IMR-90 (cell line): ENCODE measurements at regions not wholly inside any gene's neighbourhood (a gene's known extent, or its start where the extent isn't known, plus 50 kb on each side); places are given as distances from the start of the nearest gene placed in this dataset.

Experiments used
- ATAC-seq: fragments of 200-7000 bp; cut with Tn5 transposase; 2 replicates; pipeline ENCODE4 v1.9.1; 2020; ENCODE audit warnings: low read depth, mild to moderate bottlenecking, moderate library complexity
- BruUV-seq: library from RNA; stranded (reverse); fragments of 400-500 nt; replicated peaks from 2 replicates; lab custom pipeline; 2021; lab: Mats Ljungman, UMichigan
- CTCF ChIA-PET: fragments of 300-600 bp; formaldehyde crosslinking; extraction: SDS; loops from one replicate; lab custom pipeline; 2021; ENCODE audit warnings: antibody characterized with exemption; lab: Yijun Ruan, JAX
- POLR2A ChIA-PET: fragments of 300-600 bp; sonication (Branson Sonifier 250); formaldehyde crosslinking; loops from one replicate; lab custom pipeline; 2022; ENCODE audit warnings: antibody characterized with exemption; ENCODE audit not compliant: unreplicated experiment; lab: Charles Lee
- DNase-seq: peaks from one replicate; pipeline ENCODE4 v3.0.0; 2013
- H2AFZ ChIP-seq: replicated peaks from 2 replicates; pipeline ENCODE3; 2013; ENCODE audit warnings: low read length, mild to moderate bottlenecking; ENCODE audit not compliant: poor library complexity
- H2AK5ac ChIP-seq: 2 replicates; pipeline ENCODE4 v1.6.1; 2013; ENCODE audit warnings: low read depth, low read length, inconsistent platforms
- H2AK9ac ChIP-seq: replicated peaks from 2 replicates; pipeline ENCODE3; 2013; ENCODE audit warnings: mild to moderate bottlenecking, low read depth, low read length, moderate library complexity; ENCODE audit not compliant: poor library complexity
- H2BK120ac ChIP-seq: 2 replicates; pipeline ENCODE4 v1.6.1; 2013; ENCODE audit warnings: low read depth, low read length, inconsistent platforms
- H2BK15ac ChIP-seq: 3 replicates; pipeline ENCODE4 v1.6.1; 2013; ENCODE audit warnings: low read depth, low read length, inconsistent platforms
- H2BK20ac ChIP-seq: 2 replicates; pipeline ENCODE4 v1.6.1; 2013; ENCODE audit warnings: low read depth, mild to moderate bottlenecking, inconsistent platforms, low read length, moderate library complexity
- H2BK5ac ChIP-seq: 2 replicates; pipeline ENCODE4 v1.6.1; 2013; ENCODE audit warnings: mild to moderate bottlenecking, low read depth, low read length, inconsistent platforms; ENCODE audit not compliant: poor library complexity, severe bottlenecking
- H3K14ac ChIP-seq: replicated peaks from 2 replicates; pipeline ENCODE4 v1.6.1; 2013; ENCODE audit warnings: low read depth, low read length, inconsistent platforms
- H3K18ac ChIP-seq: 2 replicates; pipeline ENCODE4 v1.6.1; 2013; ENCODE audit warnings: low read depth, low read length, control low read depth
- H3K23ac ChIP-seq: 2 replicates; pipeline ENCODE4 v1.6.1; 2013; ENCODE audit warnings: low read depth, low read length, inconsistent platforms
- H3K27ac ChIP-seq: 2 replicates; pipeline ENCODE4 v1.5.1; 2013; ENCODE audit warnings: mild to moderate bottlenecking, control low read depth, low read length; ENCODE audit not compliant: insufficient read depth
- H3K27me3 ChIP-seq: 2 replicates; pipeline ENCODE4 v1.6.1; 2013; ENCODE audit warnings: low read length; ENCODE audit not compliant: control insufficient read depth, insufficient read depth
- H3K36me3 ChIP-seq: 2 replicates; pipeline ENCODE4 v1.6.1; 2013; ENCODE audit warnings: low read length, mixed read lengths; ENCODE audit not compliant: control insufficient read depth, insufficient read depth
- H3K4ac ChIP-seq: 2 replicates; pipeline ENCODE4 v1.6.1; 2013; ENCODE audit warnings: low read depth, low read length, inconsistent platforms
- H3K4me1 ChIP-seq: 2 replicates; pipeline ENCODE4 v1.6.1; 2013; ENCODE audit warnings: low read length, mixed read lengths; ENCODE audit not compliant: control insufficient read depth, insufficient read depth
- H3K4me2 ChIP-seq: 2 replicates; pipeline ENCODE4 v1.6.1; 2013; ENCODE audit warnings: low read depth, mild to moderate bottlenecking, control low read depth, low read length, moderate library complexity
- H3K4me3 ChIP-seq: 2 replicates; pipeline ENCODE4 v1.5.1; 2013; ENCODE audit warnings: low read depth, mild to moderate bottlenecking, control low read depth, low read length, moderate library complexity; ENCODE audit not compliant: insufficient read depth
- H3K56ac ChIP-seq: 2 replicates; pipeline ENCODE4 v1.6.1; 2013; ENCODE audit warnings: low read length, inconsistent platforms; ENCODE audit not compliant: insufficient read depth; ENCODE audit errors: extremely low read depth
- H3K79me1 ChIP-seq, 2 experiments: 2 replicates each; pipeline ENCODE4 v1.6.1; 2013; ENCODE audit warnings: low read length in 2 of 2, inconsistent platforms in 1 of 2, low read depth in 1 of 2
- H3K9ac ChIP-seq: 2 replicates; pipeline ENCODE4 v1.6.1; 2013; ENCODE audit warnings: low read depth, low read length, control low read depth
- H3K9me1 ChIP-seq: 2 replicates; pipeline ENCODE4 v1.6.1; 2013; ENCODE audit warnings: low read length, inconsistent platforms; ENCODE audit not compliant: insufficient read depth
- H3K9me3 ChIP-seq: 2 replicates; pipeline ENCODE4 v1.6.1; 2013; ENCODE audit warnings: low read length; ENCODE audit not compliant: control insufficient read depth, insufficient read depth
- H4K20me1 ChIP-seq: 2 replicates; pipeline ENCODE4 v1.6.1; 2013; ENCODE audit warnings: low read length, inconsistent platforms; ENCODE audit not compliant: insufficient read depth
- H4K5ac ChIP-seq: 2 replicates; pipeline ENCODE4 v1.6.1; 2013; ENCODE audit warnings: mild to moderate bottlenecking, low read depth, low read length, control low read depth
- H4K8ac ChIP-seq, 2 experiments: 2 replicates each; pipeline ENCODE4 v1.6.1; 2013; ENCODE audit warnings: low read depth in 2 of 2, low read length in 2 of 2, control low read depth in 1 of 2, inconsistent platforms in 1 of 2
- H4K91ac ChIP-seq: 2 replicates; pipeline ENCODE4 v1.6.1; 2013; ENCODE audit warnings: low read depth, low read length, inconsistent platforms; ENCODE audit not compliant: insufficient read depth
- BHLHE40 ChIP-seq: fragments of 150-350 bp; IDR thresholded peaks from 2 replicates; pipeline ENCODE4 v1.6.1; 2016; ENCODE audit warnings: mild to moderate bottlenecking, low read depth, low read length
- CEBPB ChIP-seq: IDR thresholded peaks from 2 replicates; pipeline ENCODE4 v1.6.1; 2012; ENCODE audit warnings: low read depth, low read length, improper control_type of control experiment
- CHD1 ChIP-seq: IDR thresholded peaks from 2 replicates; pipeline ENCODE4 v1.6.1; 2012; ENCODE audit warnings: low read depth, low read length, improper control_type of control experiment
- FOS ChIP-seq: fragments of 150-350 bp; IDR thresholded peaks from 2 replicates; pipeline ENCODE4 v1.6.1; 2016; ENCODE audit warnings: low read depth, low read length
- MAFK ChIP-seq: IDR thresholded peaks from 2 replicates; pipeline ENCODE4 v1.6.1; 2012; ENCODE audit warnings: low read depth, low read length, improper control_type of control experiment
- MAZ ChIP-seq: IDR thresholded peaks from 2 replicates; pipeline ENCODE4 v1.6.1; 2012; ENCODE audit warnings: low read depth, mild to moderate bottlenecking, low read length, improper control_type of control experiment, moderate library complexity, borderline replicate concordance
- MXI1 ChIP-seq: IDR thresholded peaks from 2 replicates; pipeline ENCODE4 v1.6.1; 2012; ENCODE audit warnings: low read depth, mild to moderate bottlenecking, low read length, moderate library complexity, borderline replicate concordance
- NFE2L2 ChIP-seq: fragments of 150-350 bp; IDR thresholded peaks from 2 replicates; pipeline ENCODE4 v1.6.1; 2016; ENCODE audit warnings: low read depth, mild to moderate bottlenecking, low read length
- POLR2A ChIP-seq: IDR thresholded peaks from 2 replicates; pipeline ENCODE4 v1.6.1; 2012; ENCODE audit warnings: mild to moderate bottlenecking, low read depth, low read length
- RAD21 ChIP-seq: IDR thresholded peaks from 2 replicates; pipeline ENCODE4 v1.6.1; 2012; ENCODE audit warnings: low read length, improper control_type of control experiment
- RCOR1 ChIP-seq: IDR thresholded peaks from 2 replicates; pipeline ENCODE4 v1.6.1; 2012; ENCODE audit warnings: mild to moderate bottlenecking, low read length, improper control_type of control experiment; ENCODE audit not compliant: insufficient replicate concordance
- RFX5 ChIP-seq: IDR thresholded peaks from 2 replicates; pipeline ENCODE4 v1.8.0; 2012; ENCODE audit warnings: low read depth, mild to moderate bottlenecking, low read length, moderate library complexity
- SMC3 ChIP-seq: fragments of 150-350 bp; IDR thresholded peaks from 2 replicates; pipeline ENCODE4 v1.6.1; 2016; ENCODE audit warnings: low read depth, mild to moderate bottlenecking, antibody characterized with exemption, low read length, moderate library complexity
- WGBS, 2 experiments: methylation state at CpG; one replicate each; pipeline versions ENCODE4 v1.1.5 to v1.1.7; 2013; ENCODE audit warnings: missing lambda C conversion rate in 2 of 2; ENCODE audit not compliant: insufficient read length in 1 of 2; ENCODE audit errors: extremely low coverage in 2 of 2; 5-methylcytosine and 5-hydroxymethylcytosine counted together
- dilution Hi-C: fragments of 300-500 bp; cut with HindIII; formaldehyde crosslinking; loops from one replicate; pipeline ENCODE4 v1.14.3; 2018; ENCODE audit warnings: low sequenced_read_pairs; ENCODE audit not compliant: unreplicated experiment
- in situ Hi-C: fragments of 300-500 bp; cut with MboI; formaldehyde crosslinking; loops from 3 replicates; pipeline ENCODE4 v1.14.3; 2019; ENCODE audit warnings: low sequenced_read_pairs, inconsistent platforms, mixed read lengths
- intact Hi-C: fragments of 100-400 bp; cut with micrococcal nuclease; formaldehyde crosslinking; loops from 2 replicates; pipeline ENCODE4 v1.10.0; 2022
- TF ChIP-seq, protein P1 (sequence below): conservative IDR thresholded peaks from 2 replicates; pipeline ENCODE4 v1.5.1; 2012; ENCODE audit warnings: mild to moderate bottlenecking, low read depth, low read length, improper control_type of control experiment
- TF ChIP-seq, protein P2 (sequence below): fragments of 150-350 bp; IDR thresholded peaks from 2 replicates; pipeline ENCODE4 v1.6.1; 2016; ENCODE audit warnings: low read depth, mild to moderate bottlenecking, low read length, moderate library complexity, borderline replicate concordance
- TF ChIP-seq, protein P3 (sequence below): fragments of 150-350 bp; IDR thresholded peaks from 2 replicates; pipeline ENCODE4 v1.6.1; 2017; ENCODE audit warnings: mild to moderate bottlenecking, antibody characterized with exemption, low read length, low read depth

DNA sequence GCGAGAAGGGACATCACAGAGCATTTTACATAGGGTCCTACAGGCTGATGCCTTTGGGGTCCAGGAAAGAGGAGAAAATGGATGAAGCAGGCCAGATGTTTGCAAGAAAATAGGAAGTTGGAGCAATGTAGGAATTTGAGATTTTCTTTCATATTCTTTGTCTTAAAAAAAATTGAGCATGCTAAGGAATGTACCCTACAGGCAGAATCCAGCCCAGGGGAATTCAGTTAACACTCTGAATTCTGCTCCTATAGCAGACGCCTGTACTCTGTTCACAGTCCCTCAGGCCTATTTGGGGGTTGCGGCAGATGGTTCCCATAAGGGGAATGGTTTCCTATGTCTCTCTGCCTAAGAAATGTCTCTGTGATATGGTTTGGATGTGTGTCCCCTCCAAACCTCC lies 393.7 kb upstream of the C16orf82 start:
- Histone ChIP-seq H3K4ac (no peak overlapping the region), H2AK9ac (no peak overlapping the region), H2BK120ac (no peak overlapping the region), H2AK5ac (no peak overlapping the region), H3K79me1 (no peaks in the 10 kb centered on the region), H3K9ac (no peak overlapping the region), H3K4me3 (no peak overlapping the region), H4K5ac (no peak overlapping the region), H4K20me1 (no peaks in the 10 kb centered on the region), H3K27me3 (no peaks in the 10 kb centered on the region), H3K9me1 (no peaks in the 10 kb centered on the region), H3K14ac (no peak overlapping the region), H3K36me3 (no peaks in the 10 kb centered on the region), H3K18ac (no peak overlapping the region), H3K4me1 (no peaks in the 10 kb centered on the region), H3K9me3 (peaks cover 13% of the 10 kb centered on the region), H3K4me2 (no peak overlapping the region), H2AFZ (no peak overlapping the region), H2BK15ac (no peak overlapping the region), H3K56ac (no peak overlapping the region), H4K8ac (no peak overlapping the region), H2BK5ac (no peak overlapping the region), H2BK20ac (no peak overlapping the region), H3K27ac (no peak overlapping the region), H4K91ac (no peak overlapping the region), H3K23ac (no peak overlapping the region)
- in situ Hi-C loops: no loop called here
- DNase-seq (no peak), ATAC-seq (no peak)
- no CpG with 5 or more reads among the region's 3 CpGs for WGBS, 2 experiments
- TF ChIP-seq MXI1 (no peak), POLR2A (no peak), CHD1 (no peak), RFX5 (no peak), RAD21 (no peak), FOS (no peak), NFE2L2 (no peak), RCOR1 (no peak), BHLHE40 (no peak), SMC3 (no peak), MAFK (no peak), CEBPB (no peak), MAZ (no peak)
- TF ChIP-seq, protein P1, sequence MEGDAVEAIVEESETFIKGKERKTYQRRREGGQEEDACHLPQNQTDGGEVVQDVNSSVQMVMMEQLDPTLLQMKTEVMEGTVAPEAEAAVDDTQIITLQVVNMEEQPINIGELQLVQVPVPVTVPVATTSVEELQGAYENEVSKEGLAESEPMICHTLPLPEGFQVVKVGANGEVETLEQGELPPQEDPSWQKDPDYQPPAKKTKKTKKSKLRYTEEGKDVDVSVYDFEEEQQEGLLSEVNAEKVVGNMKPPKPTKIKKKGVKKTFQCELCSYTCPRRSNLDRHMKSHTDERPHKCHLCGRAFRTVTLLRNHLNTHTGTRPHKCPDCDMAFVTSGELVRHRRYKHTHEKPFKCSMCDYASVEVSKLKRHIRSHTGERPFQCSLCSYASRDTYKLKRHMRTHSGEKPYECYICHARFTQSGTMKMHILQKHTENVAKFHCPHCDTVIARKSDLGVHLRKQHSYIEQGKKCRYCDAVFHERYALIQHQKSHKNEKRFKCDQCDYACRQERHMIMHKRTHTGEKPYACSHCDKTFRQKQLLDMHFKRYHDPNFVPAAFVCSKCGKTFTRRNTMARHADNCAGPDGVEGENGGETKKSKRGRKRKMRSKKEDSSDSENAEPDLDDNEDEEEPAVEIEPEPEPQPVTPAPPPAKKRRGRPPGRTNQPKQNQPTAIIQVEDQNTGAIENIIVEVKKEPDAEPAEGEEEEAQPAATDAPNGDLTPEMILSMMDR: no peak
- TF ChIP-seq, protein P2, sequence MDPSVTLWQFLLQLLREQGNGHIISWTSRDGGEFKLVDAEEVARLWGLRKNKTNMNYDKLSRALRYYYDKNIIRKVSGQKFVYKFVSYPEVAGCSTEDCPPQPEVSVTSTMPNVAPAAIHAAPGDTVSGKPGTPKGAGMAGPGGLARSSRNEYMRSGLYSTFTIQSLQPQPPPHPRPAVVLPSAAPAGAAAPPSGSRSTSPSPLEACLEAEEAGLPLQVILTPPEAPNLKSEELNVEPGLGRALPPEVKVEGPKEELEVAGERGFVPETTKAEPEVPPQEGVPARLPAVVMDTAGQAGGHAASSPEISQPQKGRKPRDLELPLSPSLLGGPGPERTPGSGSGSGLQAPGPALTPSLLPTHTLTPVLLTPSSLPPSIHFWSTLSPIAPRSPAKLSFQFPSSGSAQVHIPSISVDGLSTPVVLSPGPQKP: no peak
- TF ChIP-seq, protein P3, sequence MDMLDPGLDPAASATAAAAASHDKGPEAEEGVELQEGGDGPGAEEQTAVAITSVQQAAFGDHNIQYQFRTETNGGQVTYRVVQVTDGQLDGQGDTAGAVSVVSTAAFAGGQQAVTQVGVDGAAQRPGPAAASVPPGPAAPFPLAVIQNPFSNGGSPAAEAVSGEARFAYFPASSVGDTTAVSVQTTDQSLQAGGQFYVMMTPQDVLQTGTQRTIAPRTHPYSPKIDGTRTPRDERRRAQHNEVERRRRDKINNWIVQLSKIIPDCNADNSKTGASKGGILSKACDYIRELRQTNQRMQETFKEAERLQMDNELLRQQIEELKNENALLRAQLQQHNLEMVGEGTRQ: no peak
- CTCF ChIA-PET: no interaction called here
- dilution Hi-C loops: no loop called here
- intact Hi-C loops: no loop called here
- BruUV-seq: no TSS peak
- POLR2A ChIA-PET: no interaction called here
